HG03135 (cell line): ENCODE measurements at regions not wholly inside any gene's neighbourhood (a gene's known extent, or its start where the extent isn't known, plus 50 kb on each side); places are given as distances from the start of the nearest gene placed in this dataset.
A peak's percentile ranks its signal among the peaks of the same experiment; 100 is the strongest.
"Not testable (repeated sequence)": the region's sequence is repeated elsewhere in the genome, so short reads cannot be mapped to it uniquely, and the experiment has no call there.

Experiments used
- ATAC-seq: cut with Tn5 transposase; IDR thresholded peaks from one replicate; pipeline ENCODE4 v1.9.1; 2021; ENCODE audit warnings: mild to moderate bottlenecking, moderate library complexity; ENCODE audit not compliant: unreplicated experiment

DNA sequence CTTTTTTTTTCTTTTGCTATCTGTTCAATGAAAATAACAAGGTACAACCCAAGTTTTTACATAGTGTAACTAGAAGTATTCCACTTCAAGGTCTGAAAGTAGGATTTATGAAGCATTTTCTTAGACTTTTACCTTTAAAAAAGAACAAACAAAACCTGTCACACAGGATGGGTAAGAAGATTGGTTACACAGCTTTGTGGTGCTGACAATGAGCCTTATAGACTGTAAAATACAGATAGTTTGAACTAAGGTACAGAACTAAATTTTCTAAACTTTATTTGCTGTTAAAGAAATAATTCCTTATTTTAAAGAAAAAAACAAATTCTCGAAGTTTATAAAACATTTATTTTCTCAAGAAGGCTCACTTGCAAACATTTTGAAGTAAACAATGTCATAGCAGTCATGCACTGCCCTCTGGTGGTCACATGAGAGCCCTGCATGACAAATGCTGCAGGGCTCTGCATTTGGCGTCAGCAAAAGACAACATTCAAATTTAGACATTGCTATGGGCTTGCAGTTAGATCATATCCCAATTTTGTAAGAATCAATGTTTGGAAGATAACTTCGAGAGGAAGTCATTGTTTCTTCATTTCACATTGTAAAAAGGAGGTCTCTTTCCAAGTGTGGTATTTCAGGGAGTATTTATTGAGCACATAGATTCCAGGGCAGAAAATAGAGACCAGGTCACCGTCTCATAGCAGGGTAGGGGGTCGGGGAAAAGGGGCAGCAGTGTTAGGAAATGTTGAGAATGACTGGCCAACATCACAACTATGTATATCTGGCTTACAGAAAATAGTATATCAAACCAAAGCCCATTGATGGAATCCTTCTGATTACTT lies 115.3 kb upstream of the FMN2 start:
- peak; percentile 89 for ATAC-seq

DNA sequence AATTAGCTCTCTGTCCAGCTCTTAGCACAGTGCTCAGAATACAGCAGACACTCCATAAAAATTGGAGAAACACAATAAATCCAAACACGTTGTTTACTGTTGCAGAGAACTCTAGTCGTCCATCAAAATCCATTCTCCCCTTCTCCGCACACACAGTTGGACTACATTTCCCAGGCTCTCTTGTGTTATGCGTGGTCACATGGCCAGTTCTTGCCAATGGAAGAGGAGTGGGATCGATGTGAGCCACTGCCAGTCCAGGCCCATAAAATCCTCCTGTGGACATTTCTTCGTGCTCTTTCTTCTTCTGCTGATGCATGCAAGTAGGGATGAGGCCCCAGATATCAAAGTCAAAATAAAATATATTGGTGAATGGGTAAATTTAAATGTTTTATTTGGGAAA lies 114.3 kb upstream of the FMN2 start:
- no peak for ATAC-seq

DNA sequence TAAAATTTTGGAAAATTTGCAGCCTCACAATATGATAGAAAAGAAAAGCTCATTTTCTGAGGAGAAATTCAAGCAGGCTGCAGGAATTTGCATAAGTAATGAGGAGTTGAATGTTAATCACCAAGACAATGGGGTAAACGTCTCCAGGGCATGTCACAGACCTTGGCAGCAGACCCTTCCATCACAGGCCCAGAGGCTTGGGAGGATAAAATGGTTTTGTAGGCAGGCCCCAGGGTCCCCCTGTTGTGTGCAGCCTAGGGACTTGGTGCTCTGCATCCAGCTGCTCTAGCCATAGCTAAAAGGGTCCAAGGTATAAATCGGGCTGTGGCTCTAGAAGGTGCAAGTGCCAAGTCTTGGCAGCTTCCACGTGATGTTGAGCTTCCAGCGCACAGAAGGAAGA lies 112.2 kb upstream of the FMN2 start:
- ATAC-seq: no peak

DNA sequence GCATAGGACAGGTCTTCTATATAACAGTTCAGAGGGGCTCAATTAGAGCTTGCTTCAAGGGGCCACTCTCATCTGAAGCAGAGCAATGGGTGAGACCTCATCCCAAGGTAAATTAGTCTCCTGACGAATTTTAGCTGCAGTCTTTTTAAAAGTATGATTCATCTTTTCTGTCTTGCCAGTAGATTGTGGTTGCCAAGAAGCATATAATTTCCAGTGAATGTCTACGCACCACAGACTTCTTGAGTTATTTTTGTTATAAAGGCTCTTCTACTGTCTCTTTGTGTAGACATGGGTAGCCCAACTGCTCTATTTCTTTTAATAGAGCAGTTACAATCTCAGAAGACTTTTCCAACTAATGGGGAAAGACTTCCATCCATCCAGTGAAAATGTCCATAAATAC lies 108.9 kb upstream of the FMN2 start:
- ATAC-seq: no peak

DNA sequence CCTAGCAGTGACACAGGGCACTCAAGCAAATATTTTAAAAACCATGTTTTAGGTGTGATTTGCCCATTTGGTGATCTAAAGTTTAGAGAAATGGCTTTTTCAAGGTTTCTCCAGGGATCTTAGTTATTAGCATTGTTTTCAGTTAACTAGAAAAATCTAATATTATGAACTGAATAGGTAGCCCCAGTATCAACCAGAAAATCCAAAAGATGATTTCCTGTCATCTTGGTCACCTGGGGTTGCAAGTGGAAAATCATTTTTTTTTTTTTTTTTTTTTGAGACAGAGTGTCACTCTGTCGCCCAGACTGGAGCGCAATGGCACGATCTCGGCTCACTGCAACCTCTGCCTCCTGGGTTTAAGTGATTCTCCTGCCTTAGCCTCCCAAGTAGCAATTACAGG lies 106.6 kb upstream of the FMN2 start:
- no peak for ATAC-seq

DNA sequence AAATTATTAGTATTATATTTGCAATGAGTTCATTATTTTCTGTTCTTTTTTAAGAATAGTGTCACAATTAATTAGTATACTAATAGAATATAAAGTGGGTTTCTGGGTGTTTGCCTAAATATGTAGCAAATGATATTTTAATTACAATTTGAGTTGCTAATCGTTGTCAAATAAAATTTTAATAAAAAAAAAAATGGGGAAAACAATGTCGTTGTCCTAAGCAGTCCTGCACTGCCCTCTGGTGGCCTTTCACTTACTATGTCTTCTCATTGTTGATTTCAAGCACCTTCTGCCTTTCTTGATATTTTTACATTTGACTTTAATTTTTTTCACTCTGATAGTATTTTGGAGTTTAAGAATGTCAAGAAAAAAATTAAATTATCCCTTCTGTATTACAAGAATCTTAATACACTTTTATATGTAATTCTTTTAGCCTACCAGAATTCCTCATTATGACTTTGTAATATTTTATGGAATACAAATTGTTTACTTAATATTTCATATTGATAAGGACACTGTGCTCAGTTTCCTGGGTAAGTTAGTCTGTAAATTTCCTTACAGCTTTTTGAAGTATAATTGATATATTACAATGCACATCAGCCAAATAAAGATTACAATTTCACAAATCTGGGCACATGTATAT lies 104.5 kb upstream of the FMN2 start:
- ATAC-seq: no peak

DNA sequence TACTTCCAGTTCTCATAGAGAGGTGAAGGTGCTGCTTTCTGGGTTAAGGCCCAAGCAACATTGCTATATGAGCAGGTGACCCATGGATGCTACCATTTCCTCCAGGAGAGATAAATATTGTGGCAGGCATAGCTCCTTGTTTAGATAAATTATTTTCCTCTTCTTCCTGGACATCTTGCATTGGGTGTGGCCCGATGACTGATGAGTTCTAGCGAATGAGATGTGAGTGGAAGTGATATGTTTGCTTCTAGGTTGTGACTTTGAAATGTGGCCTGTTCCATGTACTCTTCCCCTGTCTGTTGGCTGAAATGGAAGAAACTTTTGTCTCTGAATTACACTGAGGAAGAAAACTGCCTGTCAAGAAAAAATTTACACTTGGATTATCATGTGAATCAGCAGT lies 101.7 kb upstream of the FMN2 start:
- ATAC-seq: no peak

DNA sequence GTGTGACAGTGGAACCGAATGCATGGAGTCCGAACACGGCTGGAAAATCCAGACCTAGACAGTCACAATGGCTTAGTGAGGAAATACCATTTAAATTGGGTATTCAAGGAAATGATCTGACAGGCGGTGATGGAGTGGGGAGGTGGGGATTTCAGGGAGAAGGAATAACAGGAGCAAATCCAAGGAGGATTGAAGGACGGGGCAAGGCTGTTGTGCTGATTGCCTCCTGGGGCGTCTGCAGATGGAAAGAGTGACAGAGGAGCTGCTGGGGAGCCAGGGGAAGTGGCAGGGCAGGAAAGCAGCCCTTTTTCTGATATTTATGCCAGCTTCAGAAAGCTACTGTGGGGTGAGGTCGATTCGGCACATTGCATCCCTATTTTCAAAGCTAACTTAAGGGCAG lies 99.1 kb upstream of the FMN2 start:
- not testable (repeated sequence) for ATAC-seq

DNA sequence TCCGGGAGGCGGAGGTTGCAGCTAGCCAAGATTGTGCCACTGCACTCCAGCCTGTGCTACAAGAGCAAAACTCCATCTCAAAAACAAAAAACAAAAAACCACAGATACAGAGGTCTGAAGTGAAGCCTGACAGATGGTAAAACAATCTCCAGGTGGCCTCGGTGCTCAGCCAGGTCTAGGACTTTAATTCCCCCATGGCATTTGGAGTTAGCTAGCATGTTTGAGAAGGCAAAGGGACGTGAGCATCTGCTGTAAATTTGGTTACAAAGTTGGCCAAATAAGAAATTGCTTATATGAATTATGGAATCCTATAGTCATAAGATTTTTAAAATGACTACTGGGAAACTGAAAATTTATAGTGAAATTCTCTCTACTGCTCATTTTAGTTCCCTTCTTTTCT lies 98.3 kb upstream of the FMN2 start:
- ATAC-seq: no peak

DNA sequence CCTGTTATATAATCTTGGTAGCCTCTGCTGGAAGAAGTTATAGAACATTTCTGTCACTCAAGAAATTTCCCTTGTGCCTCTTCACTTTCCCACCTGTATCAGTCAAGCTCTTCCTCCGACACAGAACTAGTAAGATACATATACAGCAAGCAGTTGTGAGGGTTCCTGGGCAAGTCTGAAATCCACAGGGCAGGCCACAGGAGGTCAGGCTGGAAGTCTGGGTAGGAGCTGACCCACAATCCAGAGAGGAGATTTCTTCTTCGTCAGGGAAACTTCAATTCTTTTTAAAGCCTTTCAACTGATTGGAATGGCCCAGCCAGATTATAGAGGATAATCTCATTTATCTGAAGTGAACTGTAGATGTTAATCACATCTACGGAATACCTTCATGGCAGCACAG lies 96.4 kb upstream of the FMN2 start:
- ATAC-seq: no peak

DNA sequence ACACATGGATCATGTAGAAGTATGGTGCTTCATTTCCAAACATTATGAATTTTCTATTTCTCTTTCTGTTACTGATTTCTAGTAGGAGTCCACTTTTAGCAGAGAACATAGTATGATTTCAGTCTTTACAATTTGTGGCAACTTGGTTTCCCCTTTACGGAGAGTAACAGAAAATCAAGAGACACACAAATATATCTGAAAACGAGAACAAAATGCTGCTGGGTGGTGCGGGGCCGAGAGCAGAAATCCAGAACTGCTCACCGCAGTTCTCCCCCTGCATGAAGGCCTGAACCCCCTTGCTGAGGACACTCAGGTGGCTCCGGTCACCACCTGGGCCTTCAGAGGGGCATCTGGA lies 94.5 kb upstream of the FMN2 start:
- no peak for ATAC-seq

DNA sequence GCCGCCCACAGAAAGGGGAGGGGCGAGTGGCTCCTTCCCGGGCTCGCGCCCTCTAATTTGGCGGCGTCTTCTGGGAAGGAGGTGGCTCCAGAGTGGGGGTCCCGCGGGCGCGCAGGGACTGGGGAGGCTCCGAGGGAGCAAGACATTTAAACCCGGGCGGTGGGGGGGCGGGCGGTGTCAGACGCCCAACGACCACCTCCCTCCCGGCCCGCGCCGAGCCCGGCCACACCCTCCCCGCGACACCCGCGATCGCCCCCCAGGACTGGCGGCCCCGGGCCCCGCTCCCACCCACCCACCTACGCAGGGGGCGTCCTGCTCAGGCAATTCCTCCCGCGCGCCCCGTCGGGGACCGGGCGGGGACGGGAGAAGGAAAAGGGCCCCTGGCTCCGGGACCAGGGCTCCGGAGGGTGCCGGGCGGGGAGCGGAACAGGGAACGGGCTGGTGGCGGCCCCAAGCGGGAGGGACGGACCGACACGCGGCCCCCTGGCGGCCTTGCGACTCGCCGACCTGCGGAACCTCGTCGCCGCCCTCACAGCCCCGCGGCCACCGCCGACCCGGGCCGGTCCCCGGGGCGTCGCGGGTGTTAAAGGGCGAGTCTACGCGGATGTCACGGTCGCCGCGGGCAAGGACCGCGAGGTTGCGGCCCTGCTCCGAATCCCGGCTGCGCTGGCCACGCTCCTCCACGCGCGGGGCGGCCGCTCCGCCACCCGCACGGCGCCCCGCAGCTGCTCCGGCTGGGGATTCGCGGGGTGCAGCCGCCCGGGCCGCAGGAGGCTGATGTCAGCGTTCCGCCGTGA lies 94.0 kb upstream of the FMN2 start:
- ATAC-seq: no peak

DNA sequence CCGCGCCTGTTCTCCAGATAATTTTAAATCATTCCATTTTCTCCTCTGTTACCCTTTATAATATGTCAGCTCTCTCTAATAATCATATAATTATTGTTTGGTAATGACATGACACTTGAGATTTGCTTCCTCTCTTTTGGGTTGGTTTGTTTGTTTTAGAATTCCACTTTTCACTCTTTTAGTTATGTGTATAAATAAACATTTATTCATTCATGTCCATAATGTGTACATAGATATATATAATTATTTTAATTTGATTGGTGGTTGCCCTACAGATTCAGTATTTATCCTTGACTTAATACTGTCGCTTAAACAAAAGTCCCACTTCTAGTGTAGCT lies 93.4 kb upstream of the FMN2 start:
- no peak for ATAC-seq

DNA sequence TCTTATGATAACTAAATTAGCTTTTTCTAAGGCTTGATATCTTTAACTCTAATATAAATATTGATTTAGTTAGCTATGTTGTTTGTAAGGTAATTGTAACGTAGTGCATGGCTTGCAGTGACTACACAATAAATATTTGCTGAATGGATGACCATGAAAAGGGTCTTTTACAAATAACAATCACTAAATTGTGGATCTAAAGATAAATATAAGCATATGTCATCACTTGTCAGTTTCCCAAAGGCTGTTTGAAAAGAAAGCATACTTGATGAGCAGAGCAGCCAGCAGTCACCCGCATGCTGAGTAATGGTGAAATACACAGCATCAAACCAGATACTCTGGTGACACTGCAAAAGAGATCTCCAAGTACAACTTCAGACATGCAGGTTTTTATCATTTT lies 92.5 kb upstream of the FMN2 start:
- ATAC-seq: no peak

DNA sequence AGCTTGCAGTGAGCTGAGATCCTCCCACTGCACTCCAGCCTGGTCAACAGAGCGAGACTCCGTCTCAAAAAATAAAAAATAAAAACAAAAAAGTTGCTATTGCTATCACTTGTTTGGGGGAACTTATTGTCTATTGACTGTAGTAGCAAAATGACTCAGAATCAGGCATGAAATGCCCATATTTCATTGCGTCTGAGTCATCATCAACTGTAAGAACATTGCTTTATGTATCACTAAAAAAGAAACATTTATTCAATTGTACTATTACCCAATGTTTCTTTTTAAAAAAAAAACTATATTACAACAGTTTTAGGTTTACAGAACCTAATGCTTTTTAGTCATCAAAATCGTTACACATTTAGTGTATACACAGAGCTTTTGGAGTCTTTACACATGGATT lies 91.0 kb upstream of the FMN2 start:
- no peak for ATAC-seq

DNA sequence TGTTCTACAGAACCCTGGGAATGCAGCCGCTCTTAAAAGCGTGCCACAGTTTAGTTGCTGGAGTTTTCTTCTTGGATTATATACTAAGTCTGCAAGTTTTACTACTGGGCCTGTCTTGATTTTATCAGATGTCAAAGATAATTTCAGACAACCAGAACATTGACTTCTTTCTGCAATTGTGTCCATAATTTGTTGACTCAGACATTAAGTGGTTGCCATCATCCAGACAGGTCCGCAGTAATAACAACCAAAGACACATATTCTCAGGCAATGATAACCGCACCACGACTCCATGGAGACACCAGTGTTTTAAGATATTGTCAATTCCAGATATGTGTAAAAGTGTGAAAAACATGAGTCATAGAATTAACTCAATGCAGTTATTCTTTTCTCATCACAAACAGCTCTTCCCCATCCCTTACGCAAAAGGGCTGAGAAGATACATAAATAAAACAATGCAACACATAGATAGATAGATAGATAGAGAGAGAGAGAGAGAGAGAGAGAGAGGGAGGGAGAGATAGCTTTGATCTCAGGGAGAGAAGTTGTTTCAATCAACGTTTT lies 90.4 kb upstream of the FMN2 start:
- no peak for ATAC-seq

DNA sequence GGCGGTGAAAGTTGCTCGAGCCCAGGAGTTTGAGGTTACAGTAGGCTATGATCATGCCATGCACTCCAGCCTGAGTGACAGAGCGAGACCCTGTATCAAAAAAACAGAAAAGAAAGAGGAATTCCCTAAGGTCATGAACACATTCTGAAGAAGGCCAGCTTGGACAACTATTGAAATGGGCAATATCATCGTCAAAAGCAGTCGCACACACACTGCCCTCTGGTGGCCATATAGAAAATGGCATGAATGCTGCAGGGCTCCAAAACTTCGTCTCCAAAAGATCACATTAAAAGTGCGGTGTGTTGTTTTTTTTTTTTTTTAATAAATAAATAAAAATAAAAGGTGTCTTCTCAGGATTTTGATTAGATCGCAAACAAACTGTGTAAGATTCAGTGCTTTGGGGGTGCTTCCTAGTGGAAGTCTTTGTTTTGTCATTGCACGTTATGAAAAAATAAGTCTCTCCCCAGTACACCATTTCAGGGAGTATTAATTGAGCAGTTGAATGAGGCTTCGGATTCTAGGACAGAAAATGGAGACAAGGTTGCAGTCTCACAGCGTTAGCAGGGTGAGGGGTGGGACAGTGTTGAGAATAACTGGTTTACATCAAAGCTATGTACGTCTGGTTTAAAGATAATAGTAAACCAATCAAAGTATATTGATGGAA lies 87.5 kb upstream of the FMN2 start:
- ATAC-seq: no peak

DNA sequence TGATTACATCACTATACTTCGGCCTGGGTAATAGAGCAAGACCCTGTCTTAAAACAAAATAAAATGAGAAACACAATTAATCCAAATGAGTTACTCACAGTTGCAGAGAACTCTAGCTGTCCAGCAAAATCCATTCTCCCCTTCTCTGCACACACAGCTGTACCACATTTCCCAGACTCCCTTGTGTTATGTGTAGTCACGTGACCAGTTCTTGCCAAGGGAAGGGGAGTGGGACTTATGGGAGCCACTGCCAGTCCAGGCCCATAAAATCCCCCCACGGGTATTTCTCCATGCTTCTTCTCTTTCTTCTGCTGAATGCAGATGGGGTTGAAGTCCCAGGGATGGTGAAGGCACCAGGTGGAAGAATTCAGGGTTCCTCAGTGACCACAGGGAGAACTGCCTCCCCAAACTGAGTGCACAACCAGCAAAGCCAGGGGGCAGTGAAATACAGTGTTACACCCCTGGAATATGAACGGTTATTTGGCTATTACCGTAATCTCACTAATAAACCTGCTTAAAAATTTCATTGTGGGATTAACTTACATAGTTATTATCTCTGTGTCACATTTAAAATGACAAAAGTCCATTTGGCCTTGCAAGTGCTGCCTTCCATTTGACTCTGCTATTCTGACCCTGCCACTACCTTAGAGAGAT lies 85.6 kb upstream of the FMN2 start:
- ATAC-seq: no peak

DNA sequence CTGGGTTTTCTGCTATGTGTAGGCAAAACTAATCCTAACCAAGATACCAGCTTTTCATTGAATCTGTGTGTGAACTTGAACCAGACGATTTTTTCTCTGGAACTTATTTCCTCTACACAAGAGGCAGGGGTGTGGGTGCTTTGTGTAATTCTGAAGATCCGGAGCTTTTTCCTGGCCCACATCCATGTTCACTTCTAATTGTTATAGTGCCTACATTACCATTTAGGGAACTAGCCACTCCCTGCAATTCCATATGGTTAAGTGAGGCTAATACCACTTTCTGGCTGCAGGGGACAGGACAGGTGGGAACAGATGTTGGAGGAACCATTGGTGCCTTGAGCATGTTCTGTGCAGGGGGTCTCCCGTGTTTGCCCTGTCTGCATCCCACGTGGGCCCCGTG lies 83.4 kb upstream of the FMN2 start:
- no peak for ATAC-seq

DNA sequence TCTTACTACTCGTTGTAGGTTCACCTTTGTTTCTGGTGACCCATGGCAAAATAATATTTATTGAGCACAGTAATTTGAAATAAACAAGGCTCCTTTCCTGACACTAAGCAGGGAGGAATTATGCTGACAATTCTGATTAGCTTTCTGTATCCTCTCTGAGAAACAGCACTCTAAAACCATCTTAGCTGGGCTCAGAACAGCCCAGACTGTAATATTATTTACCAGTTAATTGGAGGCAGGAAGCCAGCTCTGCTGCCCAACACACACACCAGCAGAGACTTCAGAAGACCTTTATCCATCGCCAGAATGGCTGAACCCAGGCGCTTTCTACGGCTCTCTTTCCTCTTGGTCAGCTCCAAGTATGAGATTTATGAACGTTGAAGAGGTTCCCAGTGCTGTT lies 77.6 kb upstream of the FMN2 start:
- ATAC-seq: no peak

DNA sequence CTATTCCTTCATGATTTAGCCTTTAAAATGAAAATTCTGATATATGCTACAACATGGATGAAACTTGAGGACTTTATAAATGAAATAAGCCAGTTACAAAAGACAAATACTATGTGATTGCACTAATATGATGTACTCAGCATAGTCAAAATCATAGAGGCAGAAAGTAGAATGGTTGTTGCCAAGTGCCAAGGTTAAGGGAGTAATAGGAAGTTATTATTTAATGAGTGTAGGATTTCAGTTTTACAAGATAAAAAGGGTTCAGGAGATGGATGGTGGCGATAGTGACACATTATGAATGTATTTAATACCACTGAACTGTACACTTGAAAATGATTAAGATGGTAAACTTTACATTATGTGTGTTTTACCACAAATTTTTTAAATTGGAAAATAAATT lies 73.1 kb upstream of the FMN2 start:
- no peak for ATAC-seq
